HG03097 (cell line): ENCODE measurements at regions not wholly inside any gene's neighbourhood (a gene's known extent, or its start where the extent isn't known, plus 50 kb on each side); places are given as distances from the start of the nearest gene placed in this dataset.
"Not testable (repeated sequence)": the region's sequence is repeated elsewhere in the genome, so short reads cannot be mapped to it uniquely, and the experiment has no call there.

Experiments used
- ATAC-seq: cut with Tn5 transposase; IDR thresholded peaks from one replicate; pipeline ENCODE4 v1.9.1; 2021; ENCODE audit not compliant: unreplicated experiment, low FRiP score

- ATAC-seq: no peak
Observed at GRCh38 chr6:56725254-56725653, 82.6 kb upstream of the DST start.

- ATAC-seq: no peak
Observed at GRCh38 chr6:56724455-56724854, 81.8 kb upstream of the DST start.

- no peak for ATAC-seq
Observed at GRCh38 chr6:56720882-56721281, 78.2 kb upstream of the DST start.

- ATAC-seq: not testable (repeated sequence)
Observed at GRCh38 chr6:56720202-56720601, 77.5 kb upstream of the DST start.

- not testable (repeated sequence) for ATAC-seq
Observed at GRCh38 chr6:56719315-56720058, 76.8 kb upstream of the DST start.

DNA sequence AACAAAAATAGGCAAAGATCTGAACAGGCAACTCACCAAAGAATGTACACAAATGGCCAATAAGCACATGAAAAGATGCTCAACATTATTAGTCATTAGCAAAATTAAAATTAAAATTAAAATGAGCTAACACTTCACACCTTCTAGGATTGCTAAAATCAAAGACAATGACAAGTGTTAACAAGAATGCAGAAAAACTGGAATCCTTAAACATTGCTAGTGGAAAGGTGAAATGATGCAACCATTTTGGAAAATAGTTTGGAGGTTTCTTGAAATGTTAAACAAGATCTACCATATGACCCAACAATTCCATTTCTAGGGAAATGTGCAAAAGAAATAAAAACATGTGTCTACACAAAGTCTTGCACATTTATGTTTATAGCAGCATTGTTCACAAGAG lies 75.5 kb upstream of the DST start:
- ATAC-seq: no peak

- ATAC-seq: no peak
Observed at GRCh38 chr6:56716229-56716628, 73.5 kb upstream of the DST start.

DNA sequence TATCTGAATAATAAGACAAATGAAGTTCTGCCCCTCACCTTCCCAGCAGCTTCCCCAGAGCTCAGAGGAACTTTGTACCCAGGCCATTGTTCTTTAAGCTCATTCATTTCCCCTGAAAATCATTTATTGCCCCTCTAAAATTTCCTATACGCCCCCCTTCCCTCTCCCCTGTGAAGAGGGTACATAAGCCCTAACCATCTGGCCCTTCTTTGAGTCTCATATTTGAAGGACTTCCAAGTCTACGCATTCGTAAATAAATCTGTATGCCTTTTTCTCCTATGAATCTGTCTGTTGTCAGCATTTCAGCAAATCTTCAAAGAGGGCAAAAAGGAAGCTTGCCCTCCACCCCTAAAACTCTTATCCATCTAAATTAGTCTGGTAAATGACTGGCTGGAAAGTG lies 73.1 kb upstream of the DST start:
- no peak for ATAC-seq

- no peak for ATAC-seq
Observed at GRCh38 chr6:56714982-56715456, 72.3 kb upstream of the DST start.

- no peak for ATAC-seq
Observed at GRCh38 chr6:56714273-56714672, 71.6 kb upstream of the DST start.

- no peak for ATAC-seq
Observed at GRCh38 chr6:56713254-56713672, 70.6 kb upstream of the DST start.

DNA sequence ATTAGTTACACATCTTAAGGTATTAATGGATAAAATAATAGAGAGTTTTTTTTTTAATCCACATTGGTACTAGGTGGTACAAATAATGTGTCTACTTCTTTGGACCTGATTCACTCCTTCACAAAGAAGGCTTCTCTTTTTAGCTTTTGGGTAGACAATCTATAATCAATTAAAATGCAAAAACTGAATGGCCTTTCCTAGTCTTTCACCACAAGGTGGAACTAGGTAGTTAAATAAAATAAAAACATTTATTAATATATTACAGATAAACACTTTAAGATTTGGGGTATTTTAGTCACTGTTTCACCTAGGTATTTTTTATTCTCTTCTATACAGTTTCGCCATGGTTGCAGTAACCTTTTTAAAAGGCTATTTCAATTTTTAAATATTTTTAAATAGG lies 68.3 kb upstream of the DST start:
- no peak for ATAC-seq

GRCh38 chr6:56709650-56710049 lies 67.0 kb upstream of the DST start:
- ATAC-seq: no peak

GRCh38 chr6:56708810-56709597 lies 66.3 kb upstream of the DST start:
- ATAC-seq: no peak

- no peak for ATAC-seq
Observed at GRCh38 chr6:56706981-56707726, 64.5 kb upstream of the DST start.

GRCh38 chr6:56699066-56699654 lies 56.5 kb upstream of the DST start:
- ATAC-seq: no peak

DNA sequence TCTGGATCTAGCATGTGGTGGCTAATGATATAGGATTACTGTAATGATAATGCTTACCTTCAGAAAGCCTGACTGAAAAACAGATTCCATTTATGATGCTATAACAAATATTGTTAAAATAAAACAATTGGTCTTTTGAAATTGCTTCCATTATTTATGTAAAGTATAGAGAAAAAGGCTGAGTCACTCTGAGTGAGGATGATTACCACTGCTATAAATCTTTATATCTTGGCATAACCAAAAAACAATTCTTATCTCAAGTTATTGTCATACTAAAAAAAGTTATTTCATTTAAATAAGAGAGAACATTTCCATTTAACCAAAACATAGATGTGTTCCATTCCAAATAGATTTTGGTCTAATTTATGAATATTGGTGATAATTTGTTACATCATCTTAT lies 53.0 kb upstream of the DST start:
- no peak for ATAC-seq

GRCh38 chr6:56694002-56694401 lies 51.3 kb upstream of the DST start:
- no peak for ATAC-seq

- ATAC-seq: no peak
Observed at GRCh38 chr6:56693246-56693607, 50.5 kb upstream of the DST start.

DNA sequence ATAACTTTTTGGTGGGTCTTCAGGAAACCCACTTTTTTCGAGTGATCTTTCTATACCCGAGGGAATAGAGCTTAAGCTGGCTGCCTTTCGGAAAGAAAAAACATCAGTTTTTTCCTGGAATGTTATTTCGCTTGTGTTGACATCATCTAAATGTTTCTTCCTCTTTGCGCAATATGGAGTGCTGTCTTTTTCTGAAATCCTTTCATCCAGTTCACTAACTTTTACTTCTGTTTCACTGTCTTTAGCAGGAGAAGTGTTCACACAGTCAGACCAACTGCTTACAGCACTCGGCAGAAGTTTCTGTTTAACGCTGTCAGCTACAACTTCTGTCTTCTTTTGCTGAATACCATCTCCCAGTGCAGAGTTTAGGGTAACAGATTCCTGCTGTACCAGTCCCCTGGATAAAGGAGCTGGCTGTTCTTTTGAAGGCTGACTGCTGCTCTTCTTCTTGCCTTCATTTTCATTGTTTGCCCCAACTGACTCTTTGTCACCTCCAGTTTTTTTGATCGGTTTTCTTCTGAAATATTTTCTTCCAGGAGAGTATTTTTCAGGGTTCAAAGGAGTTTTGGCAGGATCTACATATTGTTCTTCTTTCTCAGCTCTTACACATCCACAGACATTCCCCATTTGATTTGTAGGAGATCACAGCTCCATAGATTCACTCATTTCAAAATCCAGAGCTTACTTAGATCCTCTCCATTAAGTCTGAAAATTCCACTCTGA lies 50.0 kb upstream of the DST start:
- no peak for ATAC-seq
